ENCODE measurements at regions not wholly inside any gene's neighbourhood (a gene's known extent, or its start where the extent isn't known, plus 50 kb on each side); places are given as distances from the start of the nearest gene placed in this dataset.

- Histone ChIP-seq H3K27ac (ENCODE audit: insufficient read length, low read depth, low read length) (no peak overlapping the region), H2BK12ac (ENCODE audit: insufficient read length, low read depth, low read length) (no peak overlapping the region), H2AK5ac (ENCODE audit: insufficient read length, low read length) (no peak overlapping the region), H2BK120ac (ENCODE audit: low read depth, low read length, poor library complexity, severe bottlenecking) (no peak overlapping the region), H3K27me3 (ENCODE audit: insufficient read depth, low read length) (no peaks in the 10 kb centered on the region), H3K9ac (ENCODE audit: extremely low read depth, insufficient read length, low read length) (no peak overlapping the region), H4K8ac (replicated peaks; ENCODE audit: insufficient read length, low read depth, low read length) (no peak overlapping the region), H3T11ph (ENCODE audit: low read length) (no peak overlapping the region), H2AFZ (ENCODE audit: low read length) (no peak overlapping the region), H3K23ac (ENCODE audit: insufficient read length, low read depth, low read length) (no peak overlapping the region), H3K4me2 (ENCODE audit: insufficient read depth, insufficient read length, low read length) (no peak overlapping the region), H4K91ac (ENCODE audit: insufficient read length, low read depth, low read length) (no peak overlapping the region), H3K18ac (ENCODE audit: insufficient read length, low read depth, low read length) (no peak overlapping the region), H3K9me3 (ENCODE audit: control insufficient read depth, low read depth, low read length) (no peaks in the 10 kb centered on the region), H3K14ac (ENCODE audit: insufficient read depth, low read length) (no peak overlapping the region), H2BK20ac (ENCODE audit: low read depth, low read length, poor library complexity, severe bottlenecking) (no peak overlapping the region), H4K20me1 (ENCODE audit: control insufficient read depth, insufficient read depth, insufficient read length) (no peaks in the 10 kb centered on the region), H3K79me1 (ENCODE audit: insufficient read depth, low read depth, low read length, poor library complexity, severe bottlenecking) (no peaks in the 10 kb centered on the region), H3K56ac (ENCODE audit: insufficient read length, low read depth, low read length) (no peak overlapping the region), H3K4ac (ENCODE audit: low read depth, low read length) (no peak overlapping the region), H2BK5ac (ENCODE audit: insufficient read length, low read length) (no peak overlapping the region), H3K79me2 (ENCODE audit: insufficient read depth, low read length) (no peaks in the 10 kb centered on the region), H3K4me1 (ENCODE audit: insufficient read depth, low read length) (no peaks in the 10 kb centered on the region), H4K5ac (ENCODE audit: insufficient read length, low read depth, low read length) (no peak overlapping the region), H3K23me2 (ENCODE audit: insufficient read length, low read depth, low read length, poor library complexity, severe bottlenecking) (no peaks in the 10 kb centered on the region), H2BK15ac (ENCODE audit: low read depth, low read length) (no peak overlapping the region)
- no peak for TF ChIP-seq CTCF (conservative IDR thresholded peaks at IDR 0.05)
- WGBS (ENCODE audit: extremely low coverage, insufficient read length, low lambda C conversion rate) = no CpG with 5 or more reads among the region's 8 CpGs
- H3K36me3 Mint-ChIP-seq (ENCODE audit: insufficient read depth in 1 of 3, low read depth in 3 of 3) = peaks cover 0 to 4% (median 2%) of the 10 kb centered on the region in 3 experiments; a peak in 4 of 7 replicates
- H3K27ac Mint-ChIP-seq = no peak overlapping the region
- H3K4me1 Mint-ChIP-seq = no peaks in the 10 kb centered on the region
- no peak overlapping the region for H3K4me3 Mint-ChIP-seq
- DNase-seq = no peak
- peaks cover 10 to 17% of the 10 kb centered on the region in 2 experiments; a peak in 4 of 5 replicates for H3K9me3 Mint-ChIP-seq
- peaks cover 9% of the 10 kb centered on the region for H3K27me3 Mint-ChIP-seq (ENCODE audit: low read depth)
These were observed 118.5 kb upstream of the CHST15 start for GRCh38 chr10:124211921-124212320.
